ENCODE measurements at regions not wholly inside any gene's neighbourhood (a gene's known extent, or its start where the extent isn't known, plus 50 kb on each side); places are given as distances from the start of the nearest gene placed in this dataset.

DNA sequence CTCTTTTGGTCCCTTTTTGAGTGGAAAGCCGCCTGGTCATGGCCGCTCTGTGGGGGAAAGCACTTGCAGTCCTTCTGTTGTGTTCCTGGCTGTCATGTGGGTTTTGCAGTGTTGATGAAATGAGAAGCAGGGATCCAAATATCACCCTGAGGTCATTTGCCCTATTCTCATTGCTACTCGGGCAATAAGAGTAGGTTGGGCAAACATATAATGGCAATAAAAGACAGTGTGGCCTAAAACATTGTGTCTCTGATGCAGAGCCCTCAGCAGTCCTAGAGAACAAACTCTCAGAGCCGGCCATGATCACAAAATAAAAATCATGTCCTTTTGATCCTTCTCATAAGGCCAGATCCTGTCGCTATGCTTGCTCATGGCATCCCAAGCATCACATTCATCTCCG is 361.1 kb upstream of the KLF4 start:
- no peak for TF ChIP-seq CTCF (IDR thresholded peaks at IDR 0.05)
- TF ChIP-seq POLR2AphosphoS5 (IDR thresholded peaks at IDR 0.05): no peak
